ENCODE measurements at regions not wholly inside any gene's neighbourhood (a gene's known extent, or its start where the extent isn't known, plus 50 kb on each side); places are given as distances from the start of the nearest gene placed in this dataset.

- no peak overlapping the region for H3K27ac Mint-ChIP-seq
- TF ChIP-seq CTCF (IDR thresholded peaks at IDR 0.05), result no peak
Measured at GRCh38 chr1:102365071-102365470, 368.3 kb upstream of the OLFM3 start.

DNA sequence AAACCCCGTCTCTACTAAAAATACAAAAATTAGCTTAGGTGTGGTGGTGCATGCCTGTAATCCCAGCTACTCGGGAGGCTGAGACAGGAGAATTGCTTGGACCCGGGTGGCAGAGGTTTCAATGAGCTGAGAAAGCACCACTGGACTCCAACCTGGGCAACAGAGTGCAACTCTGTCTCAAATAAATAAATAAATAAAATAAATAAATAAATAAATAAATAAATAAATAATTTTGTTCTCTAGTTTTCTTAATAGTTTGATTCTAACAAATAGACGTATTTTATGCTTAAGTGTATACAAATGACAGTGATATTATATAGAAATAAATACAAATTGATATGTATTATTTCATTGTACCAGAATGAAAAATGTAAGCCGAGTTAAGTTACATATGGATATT is 339.9 kb upstream of the OLFM3 start:
- no peaks in the 10 kb centered on the region for H3K27me3 Mint-ChIP-seq (ENCODE audit: low read depth, poor library complexity)
- no peaks in the 10 kb centered on the region for H3K36me3 Mint-ChIP-seq (ENCODE audit: low read depth)
- no peak for TF ChIP-seq CTCF (IDR thresholded peaks at IDR 0.05)
- no peaks in the 10 kb centered on the region for H3K4me1 Mint-ChIP-seq
- H3K27ac Mint-ChIP-seq, result no peak overlapping the region
- no peak for DNase-seq
- no peaks in the 10 kb centered on the region for H3K9me3 Mint-ChIP-seq
- H3K4me3 Mint-ChIP-seq, result no peak overlapping the region

More at GRCh38 chr1:102365071-102365470, 368.3 kb upstream of the OLFM3 start:
- DNase-seq, result no peak
- H3K27me3 Mint-ChIP-seq (ENCODE audit: low read depth, poor library complexity), result no peaks in the 10 kb centered on the region
- no peaks in the 10 kb centered on the region for H3K4me1 Mint-ChIP-seq
- H3K36me3 Mint-ChIP-seq (ENCODE audit: low read depth), result no peaks in the 10 kb centered on the region
- no peak overlapping the region for H3K4me3 Mint-ChIP-seq
- no peaks in the 10 kb centered on the region for H3K9me3 Mint-ChIP-seq

- TF ChIP-seq CTCF (IDR thresholded peaks at IDR 0.05), result no peak
- H3K36me3 Mint-ChIP-seq (ENCODE audit: low read depth), result no peaks in the 10 kb centered on the region
- no peaks in the 10 kb centered on the region for H3K27me3 Mint-ChIP-seq (ENCODE audit: low read depth, poor library complexity)
- no peaks in the 10 kb centered on the region for H3K4me1 Mint-ChIP-seq
- H3K9me3 Mint-ChIP-seq, result peaks cover 5% of the 10 kb centered on the region
- H3K27ac Mint-ChIP-seq, result no peak overlapping the region
- H3K4me3 Mint-ChIP-seq, result no peak overlapping the region
- no peak for DNase-seq
Measured at GRCh38 chr1:102318104-102318806, 321.5 kb upstream of the OLFM3 start.

DNA sequence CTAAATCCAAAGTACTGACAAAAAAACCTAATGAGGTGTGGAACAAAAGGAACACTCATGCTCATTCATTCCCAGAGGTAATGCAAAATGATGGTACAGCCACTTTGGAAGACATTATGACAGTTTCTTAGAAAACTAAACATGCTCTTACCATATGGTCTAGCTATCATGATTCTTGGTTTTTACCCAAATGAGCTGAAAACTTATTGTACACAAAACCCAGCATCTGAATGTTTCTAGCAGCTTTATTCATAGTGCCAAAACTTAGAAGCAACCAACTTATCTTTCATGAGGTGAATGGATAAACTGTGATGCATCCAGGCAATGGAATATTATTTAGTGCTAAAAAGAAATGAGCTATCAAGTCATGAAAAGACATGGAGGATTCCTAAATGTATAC is 318.4 kb upstream of the OLFM3 start:
- no peak for DNase-seq
- no peak for TF ChIP-seq CTCF (IDR thresholded peaks at IDR 0.05)
- no peak overlapping the region for H3K4me3 Mint-ChIP-seq
- H3K27ac Mint-ChIP-seq, result no peak overlapping the region
- H3K4me1 Mint-ChIP-seq, result no peaks in the 10 kb centered on the region
- H3K9me3 Mint-ChIP-seq, result peaks cover 21% of the 10 kb centered on the region
- no peaks in the 10 kb centered on the region for H3K36me3 Mint-ChIP-seq (ENCODE audit: low read depth)
- no peaks in the 10 kb centered on the region for H3K27me3 Mint-ChIP-seq (ENCODE audit: low read depth, poor library complexity)

DNA sequence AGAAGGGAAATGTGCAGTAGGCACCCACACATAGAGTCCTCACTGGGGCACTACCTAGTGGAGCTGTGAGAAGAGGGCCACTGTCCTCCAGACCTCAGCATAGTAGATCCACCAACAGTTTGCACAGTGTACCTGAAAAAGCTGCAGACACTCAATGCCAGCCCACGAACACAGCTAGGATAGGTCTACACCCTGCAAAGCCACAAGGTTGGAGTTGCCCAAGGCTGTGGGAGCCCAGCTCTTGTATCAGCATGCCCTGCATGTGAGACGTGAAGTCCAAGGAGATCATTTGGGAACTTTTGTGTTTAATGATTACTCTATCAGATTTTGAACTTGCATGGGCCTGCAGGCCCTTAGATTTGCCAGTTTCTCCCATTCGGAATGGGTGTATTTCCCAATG is 299.4 kb upstream of the OLFM3 start:
- TF ChIP-seq CTCF (IDR thresholded peaks at IDR 0.05), result no peak
- Mint-ChIP-seq H3K4me3 (no peak overlapping the region), H3K4me1 (no peaks in the 10 kb centered on the region), H3K9me3 (no peaks in the 10 kb centered on the region), H3K27me3 (ENCODE audit: low read depth, poor library complexity) (no peaks in the 10 kb centered on the region), H3K36me3 (ENCODE audit: low read depth) (no peaks in the 10 kb centered on the region), H3K27ac (no peak overlapping the region)
- DNase-seq, result no peak

GRCh38 chr1:102282955-102283354 is 286.2 kb upstream of the OLFM3 start:
- Mint-ChIP-seq H3K27ac (no peak overlapping the region), H3K36me3 (ENCODE audit: low read depth) (no peaks in the 10 kb centered on the region), H3K4me1 (no peaks in the 10 kb centered on the region), H3K9me3 (peaks cover 16% of the 10 kb centered on the region), H3K27me3 (ENCODE audit: low read depth, poor library complexity) (no peaks in the 10 kb centered on the region), H3K4me3 (no peak overlapping the region)
- no peak for TF ChIP-seq CTCF (IDR thresholded peaks at IDR 0.05)
- DNase-seq, result no peak

Data from nephron progenitor cell (in vitro differentiated cells).